ENCODE measurements at regions not wholly inside any gene's neighbourhood (a gene's known extent, or its start where the extent isn't known, plus 50 kb on each side); places are given as distances from the start of the nearest gene placed in this dataset.

DNA sequence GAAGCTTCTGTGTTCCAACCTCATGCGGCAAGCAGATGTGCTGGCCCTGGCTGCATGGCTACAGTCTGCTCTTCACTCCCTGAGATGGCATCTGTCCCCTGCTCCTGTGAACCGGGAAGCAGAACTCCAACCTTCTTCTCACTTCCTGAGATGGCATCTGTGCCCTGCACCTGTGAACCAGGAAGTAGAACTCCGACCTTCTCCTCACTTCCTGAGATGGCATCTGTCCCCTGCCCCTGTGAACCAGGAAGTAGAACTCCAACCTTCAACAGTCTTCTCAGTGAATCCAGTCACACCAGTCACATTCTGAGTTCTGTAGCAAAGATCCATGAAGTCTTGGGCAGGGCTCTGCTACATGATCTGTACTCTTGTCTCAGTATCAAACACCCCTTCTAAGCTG lies 887.2 kb upstream of the KLHL29 start:
- TF ChIP-seq, protein P1, sequence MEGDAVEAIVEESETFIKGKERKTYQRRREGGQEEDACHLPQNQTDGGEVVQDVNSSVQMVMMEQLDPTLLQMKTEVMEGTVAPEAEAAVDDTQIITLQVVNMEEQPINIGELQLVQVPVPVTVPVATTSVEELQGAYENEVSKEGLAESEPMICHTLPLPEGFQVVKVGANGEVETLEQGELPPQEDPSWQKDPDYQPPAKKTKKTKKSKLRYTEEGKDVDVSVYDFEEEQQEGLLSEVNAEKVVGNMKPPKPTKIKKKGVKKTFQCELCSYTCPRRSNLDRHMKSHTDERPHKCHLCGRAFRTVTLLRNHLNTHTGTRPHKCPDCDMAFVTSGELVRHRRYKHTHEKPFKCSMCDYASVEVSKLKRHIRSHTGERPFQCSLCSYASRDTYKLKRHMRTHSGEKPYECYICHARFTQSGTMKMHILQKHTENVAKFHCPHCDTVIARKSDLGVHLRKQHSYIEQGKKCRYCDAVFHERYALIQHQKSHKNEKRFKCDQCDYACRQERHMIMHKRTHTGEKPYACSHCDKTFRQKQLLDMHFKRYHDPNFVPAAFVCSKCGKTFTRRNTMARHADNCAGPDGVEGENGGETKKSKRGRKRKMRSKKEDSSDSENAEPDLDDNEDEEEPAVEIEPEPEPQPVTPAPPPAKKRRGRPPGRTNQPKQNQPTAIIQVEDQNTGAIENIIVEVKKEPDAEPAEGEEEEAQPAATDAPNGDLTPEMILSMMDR (IDR thresholded peaks at IDR 0.05) = no peak
- TF ChIP-seq POLR2A (IDR thresholded peaks at IDR 0.05) = no peak

All from testis (tissue), 2 donors.